ENCODE measurements at regions not wholly inside any gene's neighbourhood (a gene's known extent, or its start where the extent isn't known, plus 50 kb on each side); places are given as distances from the start of the nearest gene placed in this dataset.

DNA sequence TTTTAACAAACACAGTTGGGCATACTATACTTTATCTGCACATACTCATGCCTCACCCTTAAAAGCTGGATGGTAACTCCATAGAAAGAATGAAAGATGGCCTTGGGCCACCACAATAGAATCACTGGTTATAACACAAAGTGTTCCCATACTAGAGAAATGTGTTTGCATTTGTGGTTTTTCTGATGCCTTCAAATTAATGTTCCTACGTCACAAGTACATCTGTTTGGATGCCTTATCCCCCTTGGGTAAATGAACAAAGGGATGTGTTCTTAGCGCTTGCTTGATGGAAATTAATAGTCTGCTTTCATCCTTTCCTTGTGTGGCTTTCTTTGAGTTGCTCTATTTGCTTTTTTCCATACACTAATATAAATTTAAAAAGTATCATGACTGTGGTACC is 291.1 kb upstream of the PDE4D start:
- TF ChIP-seq, protein P1, sequence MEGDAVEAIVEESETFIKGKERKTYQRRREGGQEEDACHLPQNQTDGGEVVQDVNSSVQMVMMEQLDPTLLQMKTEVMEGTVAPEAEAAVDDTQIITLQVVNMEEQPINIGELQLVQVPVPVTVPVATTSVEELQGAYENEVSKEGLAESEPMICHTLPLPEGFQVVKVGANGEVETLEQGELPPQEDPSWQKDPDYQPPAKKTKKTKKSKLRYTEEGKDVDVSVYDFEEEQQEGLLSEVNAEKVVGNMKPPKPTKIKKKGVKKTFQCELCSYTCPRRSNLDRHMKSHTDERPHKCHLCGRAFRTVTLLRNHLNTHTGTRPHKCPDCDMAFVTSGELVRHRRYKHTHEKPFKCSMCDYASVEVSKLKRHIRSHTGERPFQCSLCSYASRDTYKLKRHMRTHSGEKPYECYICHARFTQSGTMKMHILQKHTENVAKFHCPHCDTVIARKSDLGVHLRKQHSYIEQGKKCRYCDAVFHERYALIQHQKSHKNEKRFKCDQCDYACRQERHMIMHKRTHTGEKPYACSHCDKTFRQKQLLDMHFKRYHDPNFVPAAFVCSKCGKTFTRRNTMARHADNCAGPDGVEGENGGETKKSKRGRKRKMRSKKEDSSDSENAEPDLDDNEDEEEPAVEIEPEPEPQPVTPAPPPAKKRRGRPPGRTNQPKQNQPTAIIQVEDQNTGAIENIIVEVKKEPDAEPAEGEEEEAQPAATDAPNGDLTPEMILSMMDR (conservative IDR thresholded peaks at IDR 0.05; ENCODE audit: low read length), result no peak
- no peak for TF ChIP-seq EZH2phosphoT487 (IDR thresholded peaks at IDR 0.05; ENCODE audit: borderline replicate concordance)

Measured in Loucy (cell line).